HepG2 (cell line): ENCODE measurements at regions not wholly inside any gene's neighbourhood (a gene's known extent, or its start where the extent isn't known, plus 50 kb on each side); places are given as distances from the start of the nearest gene placed in this dataset.
"Not testable (repeated sequence)": the region's sequence is repeated elsewhere in the genome, so short reads cannot be mapped to it uniquely, and the experiment has no call there.

Experiments used
- ATAC-seq: fragments of 200-7000 bp; cut with Tn5 transposase; 3 replicates; pipeline ENCODE4 v1.9.1; 2020; ENCODE audit warnings: mild to moderate bottlenecking, moderate library complexity
- BruUV-seq: library from RNA; stranded (reverse); fragments of 400-500 nt; replicated peaks from 2 replicates; lab custom pipeline; 2021; lab: Mats Ljungman, UMichigan
- CTCF ChIA-PET: fragments of 300-600 bp; formaldehyde crosslinking; extraction: SDS; loops from one replicate; lab custom pipeline; 2021; ENCODE audit warnings: low total read pairs, inconsistent platforms, low intra/inter-chr PET ratio; lab: Yijun Ruan, JAX
- POLR2A ChIA-PET: fragments of 350-600 bp; sonication (Branson Sonifier 250); formaldehyde crosslinking; loops from one replicate; lab custom pipeline; 2020; ENCODE audit warnings: antibody characterized with exemption, inconsistent platforms; lab: Yijun Ruan, JAX
- DNase-seq: peaks from one replicate; pipeline ENCODE4 v3.0.0-alpha.2; 2015; ENCODE audit warnings: low spot score
- FAIRE-seq: peaks from 3 replicates; lab custom pipeline; 2011; peaks lifted over from hg19 to GRCh38; lab: Jason Lieb, UNC
- H2AFZ ChIP-seq: one replicate; pipeline ENCODE4 v1.6.1; 2011; ENCODE audit warnings: low read length, inconsistent platforms
- H3K27ac ChIP-seq: fragments of 300-600 bp; 3 replicates; pipeline ENCODE4 v1.8.0; 2011; ENCODE audit warnings: mixed run types, mild to moderate bottlenecking, mixed read lengths, low read length, inconsistent platforms; ENCODE audit not compliant: insufficient read depth; ENCODE audit errors: extremely low read length
- H3K27me3 ChIP-seq, 2 experiments: fragments of 200-600 bp in 1 of 2; 2 replicates in 1 of 2; 3 replicates in 1 of 2; pipeline versions ENCODE4 v1.6.0 to v1.8.0; 2011; ENCODE audit warnings: low read length in 2 of 2, mild to moderate bottlenecking in 2 of 2, moderate library complexity in 2 of 2, inconsistent platforms in 1 of 2; ENCODE audit not compliant: insufficient read depth in 2 of 2, control insufficient read depth in 1 of 2
- H3K36me3 ChIP-seq, 2 experiments: fragments of 200-600 bp in 1 of 2; replicated peaks in 1 of 2; 2 replicates in 1 of 2; 3 replicates in 1 of 2; pipeline versions ENCODE4 v1.5.1 to v1.8.0; 2011; ENCODE audit warnings: low read length in 2 of 2, inconsistent platforms in 1 of 2; ENCODE audit not compliant: insufficient read depth in 2 of 2, control insufficient read depth in 1 of 2
- H3K4me1 ChIP-seq: 2 replicates; pipeline ENCODE4 v1.5.1; 2012; ENCODE audit warnings: low read length, inconsistent platforms; ENCODE audit not compliant: insufficient read depth
- H3K4me2 ChIP-seq: 2 replicates; pipeline ENCODE4 v1.6.0; 2011; ENCODE audit warnings: low read depth, low read length, inconsistent platforms
- H3K4me3 ChIP-seq, 3 experiments: fragments of 200-600 bp in 1 of 3; sonication (generic), shearing (Covaris generic) in 1 of 3; replicated peaks in 1 of 3; 2 replicates each; pipeline ENCODE4 v1.5.1; 2011 to 2016; ENCODE audit warnings: low read length in 3 of 3, inconsistent platforms in 2 of 3, low read depth in 2 of 3, mild to moderate bottlenecking in 2 of 3, control low read depth in 1 of 3, mixed read lengths in 1 of 3; ENCODE audit not compliant: insufficient read depth in 1 of 3
- H3K79me2 ChIP-seq: one replicate; pipeline ENCODE4 v1.6.1; 2011; ENCODE audit warnings: low read length, inconsistent platforms; ENCODE audit not compliant: insufficient read depth
- H3K9ac ChIP-seq: 2 replicates; pipeline ENCODE4 v1.6.0; 2011; ENCODE audit warnings: mild to moderate bottlenecking, low read depth, low read length, inconsistent platforms; ENCODE audit not compliant: insufficient read depth
- H3K9me3 ChIP-seq: 2 replicates; pipeline ENCODE4 v1.5.1; 2012; ENCODE audit warnings: mild to moderate bottlenecking, low read length
- H4K20me1 ChIP-seq: 2 replicates; pipeline ENCODE4 v1.6.0; 2011; ENCODE audit warnings: inconsistent platforms, mild to moderate bottlenecking, low read length, moderate library complexity; ENCODE audit not compliant: insufficient read depth
- CREM ChIP-seq, 2 experiments: sonication (generic) in 1 of 2; formaldehyde crosslinking in 1 of 2; IDR thresholded peaks; 2 replicates each; pipeline versions ENCODE4 v1.4.0 to v1.6.1; 2016 to 2020; ENCODE audit warnings: antibody characterized with exemption in 1 of 2, mild to moderate bottlenecking in 1 of 2, missing genetic modification reagents in 1 of 2
- FOXA3 ChIP-seq: IDR thresholded peaks from 2 replicates; pipeline ENCODE4 v1.6.1; 2016; ENCODE audit warnings: missing genetic modification reagents, missing compliant biosample characterization
- HMGXB4 ChIP-seq, 2 experiments: sonication (generic) in 1 of 2; formaldehyde crosslinking in 1 of 2; IDR thresholded peaks; 2 replicates each; pipeline versions ENCODE4 v1.4.0 to v1.6.1; 2018 to 2020; ENCODE audit warnings: missing genetic modification reagents in 2 of 2, borderline replicate concordance in 1 of 2, low read depth in 1 of 2, mild to moderate bottlenecking in 1 of 2, missing biosample characterization in 1 of 2
- HNF4A ChIP-seq: sonication (generic); formaldehyde crosslinking; IDR thresholded peaks from 2 replicates; pipeline ENCODE4 v1.4.0; 2020; ENCODE audit warnings: missing genetic modification reagents
- JDP2 ChIP-seq: sonication (generic); formaldehyde crosslinking; IDR thresholded peaks from 2 replicates; pipeline ENCODE4 v1.8.1; 2022; ENCODE audit warnings: missing genetic modification reagents, borderline replicate concordance
- MEIS1 ChIP-seq: sonication (generic); formaldehyde crosslinking; IDR thresholded peaks from 2 replicates; pipeline ENCODE4 v1.9.0; 2021; ENCODE audit warnings: mild to moderate bottlenecking, missing genetic modification reagents, moderate library complexity, borderline replicate concordance
- MYPOP ChIP-seq: sonication (generic); formaldehyde crosslinking; IDR thresholded peaks from 2 replicates; pipeline ENCODE4 v1.8.1; 2023; ENCODE audit warnings: mild to moderate bottlenecking, moderate library complexity, missing genetic modification reagents
- POLR2AphosphoS5 ChIP-seq: IDR thresholded peaks from 2 replicates; pipeline ENCODE4 v1.6.1; 2012; ENCODE audit warnings: low read depth, low read length
- TOE1 ChIP-seq: sonication (generic); formaldehyde crosslinking; IDR thresholded peaks from 2 replicates; pipeline ENCODE4 v1.4.0; 2020; ENCODE audit warnings: mild to moderate bottlenecking, missing genetic modification reagents
- TRAFD1 ChIP-seq: sonication (generic); formaldehyde crosslinking; IDR thresholded peaks from 2 replicates; pipeline ENCODE4 v1.5.1; 2020; ENCODE audit warnings: missing genetic modification reagents, mild to moderate bottlenecking, borderline replicate concordance
- ZNF550 ChIP-seq: sonication (generic); formaldehyde crosslinking; IDR thresholded peaks from 2 replicates; pipeline ENCODE4 v1.4.0; 2020; ENCODE audit warnings: mild to moderate bottlenecking, missing genetic modification reagents, borderline replicate concordance
- ZNF773 ChIP-seq: sonication (generic); formaldehyde crosslinking; IDR thresholded peaks from 2 replicates; pipeline ENCODE4 v1.4.0; 2020; ENCODE audit warnings: missing genetic modification reagents, borderline replicate concordance
- ZNF775 ChIP-seq: sonication (generic); formaldehyde crosslinking; IDR thresholded peaks from 2 replicates; pipeline ENCODE4 v1.4.0; 2020; ENCODE audit warnings: missing genetic modification reagents, mild to moderate bottlenecking, moderate library complexity, borderline replicate concordance
- WGBS: methylation state at CpG from one replicate; pipeline ENCODE4 v1.1.6; 2017; ENCODE audit warnings: low lambda C conversion rate; 5-methylcytosine and 5-hydroxymethylcytosine counted together
- in situ Hi-C: cut with HindIII; loops from 2 replicates; pipeline ENCODE4 v1.10.0; 2017; ENCODE audit warnings: low pct_unique_long_range_greater_than_20kb; ENCODE audit not compliant: extremely low pct_ligation_motif_present
- intact Hi-C: fragments of 100-400 bp; cut with micrococcal nuclease; formaldehyde crosslinking; loops from one replicate; pipeline ENCODE4 v1.10.0; 2022; ENCODE audit not compliant: unreplicated experiment

GRCh38 chr12:73867147-73867546 lies 670.5 kb upstream of the ATXN7L3B start (continued):
- TF ChIP-seq POLR2AphosphoS5 = no peak
- no peak for TF ChIP-seq MEIS1
- TF ChIP-seq, all 625 proteins: peak for 0

GRCh38 chr12:73877291-73877690 lies 660.3 kb upstream of the ATXN7L3B start:
- H4K20me1 ChIP-seq, H3K9ac ChIP-seq, CTCF ChIA-PET, DNase-seq, H3K79me2 ChIP-seq, H3K4me2 ChIP-seq, BruUV-seq, H3K36me3 ChIP-seq, POLR2A ChIA-PET, in situ Hi-C loops, H3K4me3 ChIP-seq, H3K9me3 ChIP-seq, H2AFZ ChIP-seq, H3K27ac ChIP-seq, intact Hi-C loops, H3K27me3 ChIP-seq, ATAC-seq, FAIRE-seq, H3K4me1 ChIP-seq: not testable (repeated sequence)
- 34% methylated on average over 5 of the region's 6 CpGs for WGBS

GRCh38 chr12:73892201-73892600 lies 645.4 kb upstream of the ATXN7L3B start:
- WGBS = 8% methylated on average over 1 of the region's 1 CpG
- no peaks in the 10 kb centered on the region for H3K79me2 ChIP-seq
- DNase-seq = no peak
- in situ Hi-C loops (no loop called here), intact Hi-C loops (no loop called here)
- H3K4me2 ChIP-seq = no peak overlapping the region
- ChIA-PET CTCF (no interaction called here), POLR2A (no interaction called here)
- H3K9ac ChIP-seq = no peak overlapping the region
- no peak overlapping the region for H3K27ac ChIP-seq
- no peak overlapping the region for H3K4me3 ChIP-seq
- no peak for FAIRE-seq
- no peaks in the 10 kb centered on the region for H3K4me1 ChIP-seq
- BruUV-seq = no TSS peak
- no peaks in the 10 kb centered on the region for H3K27me3 ChIP-seq
- H3K36me3 ChIP-seq = no peaks in the 10 kb centered on the region
- peaks cover 12% of the 10 kb centered on the region; the same call in 1 of the 2 replicates for H3K9me3 ChIP-seq
- H2AFZ ChIP-seq = no peak overlapping the region
- H4K20me1 ChIP-seq = no peaks in the 10 kb centered on the region
- ATAC-seq = no peak
- TF ChIP-seq TRAFD1 (CRISPR knock-in tag) (no peak), MYPOP (CRISPR knock-in tag) (no peak), HMGXB4 (CRISPR knock-in tag; IDR thresholded peaks at IDR 0.05; ENCODE audit: borderline replicate concordance in 1 of 2, low read depth in 1 of 2) (no peak), FOXA3 (no peak), HNF4A (CRISPR knock-in tag) (no peak), CREM (IDR thresholded peaks at IDR 0.05) (no peak), CREM (CRISPR knock-in tag; IDR thresholded peaks at IDR 0.05) (no peak), ZNF773 (CRISPR knock-in tag) (no peak), ZNF550 (CRISPR knock-in tag) (no peak), TOE1 (no peak), JDP2 (CRISPR knock-in tag) (no peak), ZNF775 (CRISPR knock-in tag) (no peak)
